DND-41 (cell line): ENCODE measurements at regions not wholly inside any gene's neighbourhood (a gene's known extent, or its start where the extent isn't known, plus 50 kb on each side); places are given as distances from the start of the nearest gene placed in this dataset.

Experiments
- ATAC-seq: fragments of 200-7000 bp; cut with Tn5 transposase; 3 replicates; pipeline ENCODE4 v1.9.1; 2021; ENCODE audit warnings: low read depth; ENCODE audit not compliant: insufficient read depth
- DNase-seq: peaks from one replicate; pipeline ENCODE4 v3.0.0-alpha.2; 2020
- H2AFZ ChIP-seq: 2 replicates; pipeline ENCODE4 v1.6.0; 2012; ENCODE audit warnings: low read depth, low read length
- H3K27ac ChIP-seq: 2 replicates; pipeline ENCODE4 v1.5.1; 2012; ENCODE audit warnings: low read length, inconsistent platforms
- H3K27me3 ChIP-seq: fragments of 200-600 bp; sonication (generic); 2 replicates; pipeline ENCODE4 v1.6.0; 2012; ENCODE audit warnings: low read length, mild to moderate bottlenecking, inconsistent platforms; ENCODE audit not compliant: insufficient read depth, poor library complexity
- H3K36me3 ChIP-seq: 2 replicates; pipeline ENCODE4 v1.5.1; 2012; ENCODE audit warnings: low read length, inconsistent platforms; ENCODE audit not compliant: insufficient read depth
- H3K4me1 ChIP-seq: 2 replicates; pipeline ENCODE4 v1.5.1; 2012; ENCODE audit warnings: mild to moderate bottlenecking, low read length; ENCODE audit not compliant: insufficient read depth
- H3K4me2 ChIP-seq: 2 replicates; pipeline ENCODE4 v1.6.0; 2012; ENCODE audit warnings: mild to moderate bottlenecking, moderate library complexity, low read length, inconsistent platforms; ENCODE audit not compliant: insufficient read depth
- H3K4me3 ChIP-seq, 2 experiments: fragments of 200-600 bp in 1 of 2; shearing (Covaris generic) in 1 of 2; 2 replicates each; pipeline ENCODE4 v1.5.1; 2012 to 2016; ENCODE audit warnings: inconsistent platforms in 2 of 2, low read length in 2 of 2, mild to moderate bottlenecking in 2 of 2, low read depth in 1 of 2, moderate library complexity in 1 of 2
- H3K79me2 ChIP-seq: 2 replicates; pipeline ENCODE4 v1.6.0; 2012; ENCODE audit warnings: low read length, inconsistent platforms; ENCODE audit not compliant: insufficient read depth
- H3K9ac ChIP-seq: 2 replicates; pipeline ENCODE4 v1.6.0; 2012; ENCODE audit warnings: low read depth, mild to moderate bottlenecking, inconsistent platforms, low read length, moderate library complexity
- H3K9me3 ChIP-seq: 2 replicates; pipeline ENCODE4 v1.5.1; 2012; ENCODE audit warnings: low read length, moderate library complexity, mild to moderate bottlenecking, inconsistent platforms; ENCODE audit not compliant: insufficient read depth, severe bottlenecking
- H4K20me1 ChIP-seq: 2 replicates; pipeline ENCODE4 v1.6.0; 2012; ENCODE audit warnings: low read length; ENCODE audit not compliant: insufficient read depth
- CTCF ChIP-seq: IDR thresholded peaks from 2 replicates; pipeline ENCODE4 v1.5.1; 2012; ENCODE audit warnings: borderline replicate concordance, low read length, moderate library complexity, mild to moderate bottlenecking; ENCODE audit not compliant: poor library complexity, severe bottlenecking; ENCODE audit errors: extremely low read depth
- EZH2 ChIP-seq: IDR thresholded peaks from 3 replicates; pipeline ENCODE4 v1.6.1; 2012; ENCODE audit warnings: borderline replicate concordance, low read depth, mild to moderate bottlenecking, moderate library complexity, low read length, inconsistent platforms; ENCODE audit not compliant: severe bottlenecking

- H3K79me2 ChIP-seq = no peaks in the 10 kb centered on the region
- ATAC-seq (no peak), DNase-seq (no peak)
- no peaks in the 10 kb centered on the region for H3K4me1 ChIP-seq
- H3K4me2 ChIP-seq = no peak overlapping the region
- H3K27ac ChIP-seq = no peak overlapping the region
- TF ChIP-seq EZH2 (no peak), CTCF (no peak)
- no peaks in the 10 kb centered on the region for H3K27me3 ChIP-seq
- no peak overlapping the region for H3K4me3 ChIP-seq
- no peaks in the 10 kb centered on the region for H3K9me3 ChIP-seq
- H3K36me3 ChIP-seq = no peaks in the 10 kb centered on the region
- no peak overlapping the region for H3K9ac ChIP-seq
- H4K20me1 ChIP-seq = no peaks in the 10 kb centered on the region
- H2AFZ ChIP-seq = no peak overlapping the region
These were observed 57.3 kb upstream of the TRIM24 start for GRCh38 chr7:138402749-138403148.

DNA sequence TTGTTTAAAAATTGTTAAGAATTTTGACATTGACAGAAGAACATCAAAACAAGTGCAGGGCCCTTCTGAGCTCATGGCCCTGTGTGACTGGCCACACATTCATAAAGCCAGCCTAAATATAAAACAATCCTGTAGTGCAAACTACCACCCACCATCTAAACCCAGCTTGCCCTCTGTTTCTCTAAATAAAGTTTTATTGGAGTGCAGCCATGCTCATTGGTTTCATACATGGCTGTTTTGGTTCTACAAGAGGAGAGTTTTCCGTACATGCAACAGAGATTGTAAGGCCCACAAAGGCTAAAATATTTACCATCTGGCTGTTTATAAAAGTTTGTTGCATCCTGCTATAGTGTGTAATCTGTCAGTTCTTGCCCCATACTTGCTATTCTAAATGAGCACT, 54.6 kb upstream of the TRIM24 start:
- TF ChIP-seq CTCF = no peak
- no peak for ATAC-seq

DNA sequence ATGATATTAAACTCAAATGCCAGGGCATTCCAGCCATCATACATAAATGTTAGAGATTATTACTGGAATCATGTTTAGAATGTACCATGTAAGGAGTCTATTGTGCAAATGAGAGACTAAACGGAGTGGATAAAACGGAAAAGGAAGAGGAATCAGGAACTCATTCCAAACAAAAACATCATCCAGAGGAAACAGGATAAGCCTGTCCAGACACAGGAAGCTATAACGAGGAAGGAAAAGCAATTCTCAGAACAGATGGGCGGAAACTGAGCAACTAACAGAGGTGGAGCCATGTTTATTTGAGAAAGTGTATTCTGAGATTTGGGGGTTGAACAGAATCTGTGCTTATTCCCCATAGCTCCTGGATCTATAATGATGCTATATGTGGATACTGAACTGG, 52.3 kb upstream of the TRIM24 start:
- no peaks in the 10 kb centered on the region for H3K4me1 ChIP-seq
- H3K27me3 ChIP-seq = no peaks in the 10 kb centered on the region
- no peaks in the 10 kb centered on the region for H3K36me3 ChIP-seq
- no peak overlapping the region for H3K9ac ChIP-seq
- no peak overlapping the region for H3K4me2 ChIP-seq
- TF ChIP-seq CTCF (no peak), EZH2 (no peak)
- H3K27ac ChIP-seq = no peak overlapping the region
- no peak overlapping the region for H2AFZ ChIP-seq
- no peaks in the 10 kb centered on the region for H3K79me2 ChIP-seq
- H3K4me3 ChIP-seq = no peak overlapping the region
- DNase-seq (no peak), ATAC-seq (no peak)
- no peaks in the 10 kb centered on the region for H3K9me3 ChIP-seq
- H4K20me1 ChIP-seq = no peaks in the 10 kb centered on the region

More for the DNA sequence above, 54.6 kb upstream of the TRIM24 start:
- no peaks in the 10 kb centered on the region for H3K9me3 ChIP-seq
- H3K4me1 ChIP-seq = no peaks in the 10 kb centered on the region
- no peak overlapping the region for H3K27ac ChIP-seq
- H2AFZ ChIP-seq = no peak overlapping the region
- DNase-seq = no peak
- no peaks in the 10 kb centered on the region for H3K27me3 ChIP-seq
- no peaks in the 10 kb centered on the region for H3K79me2 ChIP-seq
- H3K4me2 ChIP-seq = no peak overlapping the region
- no peaks in the 10 kb centered on the region for H4K20me1 ChIP-seq
- no peaks in the 10 kb centered on the region for H3K36me3 ChIP-seq
- no peak overlapping the region for H3K4me3 ChIP-seq
- no peak overlapping the region for H3K9ac ChIP-seq
